Astrocyte (in vitro differentiated cells and primary cell): ENCODE measurements at regions not wholly inside any gene's neighbourhood (a gene's known extent, or its start where the extent isn't known, plus 50 kb on each side); places are given as distances from the start of the nearest gene placed in this dataset.
"Not testable (repeated sequence)": the region's sequence is repeated elsewhere in the genome, so short reads cannot be mapped to it uniquely, and the experiment has no call there.

Experiments used
- DNase-seq: peaks from one replicate; pipeline ENCODE4 v3.0.0-alpha.2; 2010; ENCODE audit warnings: low read depth
- FAIRE-seq: peaks from 2 replicates; lab custom pipeline; 2011; peaks lifted over from hg19 to GRCh38; lab: Jason Lieb, UNC
- H2AFZ ChIP-seq: 2 replicates; pipeline ENCODE4 v1.6.0; 2012; ENCODE audit warnings: low read depth, low read length, inconsistent platforms
- H3K27ac ChIP-seq: 2 replicates; pipeline ENCODE4 v1.5.1; 2011; ENCODE audit warnings: low read depth, low read length, inconsistent platforms
- H3K27me3 ChIP-seq: 2 replicates; pipeline ENCODE4 v1.6.0; 2011; ENCODE audit warnings: low read length, inconsistent platforms; ENCODE audit not compliant: insufficient read depth
- H3K36me3 ChIP-seq: 2 replicates; pipeline ENCODE4 v1.5.1; 2011; ENCODE audit warnings: low read length, inconsistent platforms; ENCODE audit not compliant: insufficient read depth
- H3K4me1 ChIP-seq: 2 replicates; pipeline ENCODE4 v1.5.1; 2011; ENCODE audit warnings: low read length, inconsistent platforms; ENCODE audit not compliant: insufficient read depth
- H3K4me2 ChIP-seq: 2 replicates; pipeline ENCODE4 v1.6.0; 2012; ENCODE audit warnings: low read length, inconsistent platforms
- H3K4me3 ChIP-seq: 2 replicates; pipeline ENCODE4 v1.5.1; 2011; ENCODE audit warnings: low read depth, mild to moderate bottlenecking, low read length, inconsistent platforms; ENCODE audit not compliant: insufficient read depth
- H3K79me2 ChIP-seq: 2 replicates; pipeline ENCODE4 v1.6.0; 2012; ENCODE audit warnings: mild to moderate bottlenecking, low read length, inconsistent platforms; ENCODE audit not compliant: insufficient read depth
- H3K9ac ChIP-seq: 2 replicates; pipeline ENCODE4 v1.6.0; 2012; ENCODE audit warnings: mild to moderate bottlenecking, low read length, inconsistent platforms
- H3K9me3 ChIP-seq: 2 replicates; pipeline ENCODE4 v1.5.1; 2012; ENCODE audit warnings: low read depth, mild to moderate bottlenecking, low read length, inconsistent platforms; ENCODE audit not compliant: insufficient read depth
- H4K20me1 ChIP-seq: 2 replicates; pipeline ENCODE4 v1.6.0; 2012; ENCODE audit warnings: low read length, inconsistent platforms; ENCODE audit not compliant: insufficient read depth
- H3K27ac Mint-ChIP-seq: one replicate; pipeline ENCODE4 v1.8.0; 2021; ENCODE audit warnings: mild to moderate bottlenecking, mixed read lengths; ENCODE audit not compliant: unreplicated experiment
- H3K27me3 Mint-ChIP-seq: one replicate; pipeline ENCODE4 v1.8.0; 2021; ENCODE audit warnings: low read depth, mixed read lengths; ENCODE audit not compliant: unreplicated experiment
- H3K36me3 Mint-ChIP-seq: one replicate; pipeline ENCODE4 v1.8.0; 2021; ENCODE audit warnings: low read depth, mixed read lengths; ENCODE audit not compliant: unreplicated experiment
- H3K4me1 Mint-ChIP-seq: one replicate; pipeline ENCODE4 v1.8.0; 2021; ENCODE audit warnings: low read depth, mixed read lengths; ENCODE audit not compliant: unreplicated experiment
- H3K4me3 Mint-ChIP-seq: one replicate; pipeline ENCODE4 v1.8.0; 2021; ENCODE audit warnings: mild to moderate bottlenecking, moderate library complexity, mixed read lengths; ENCODE audit not compliant: unreplicated experiment
- H3K9me3 Mint-ChIP-seq: one replicate; pipeline ENCODE4 v1.8.0; 2021; ENCODE audit warnings: mild to moderate bottlenecking, mixed read lengths; ENCODE audit not compliant: unreplicated experiment
- CTCF ChIP-seq: IDR thresholded peaks from 2 replicates; pipeline ENCODE4 v1.5.1; 2011; ENCODE audit warnings: low read depth, mild to moderate bottlenecking, inconsistent platforms, low read length, moderate library complexity; ENCODE audit not compliant: insufficient read depth
- EZH2 ChIP-seq: IDR thresholded peaks from 2 replicates; pipeline ENCODE4 v1.6.1; 2012; ENCODE audit warnings: mild to moderate bottlenecking, low read length, inconsistent platforms; ENCODE audit not compliant: insufficient read depth

GRCh38 chr2:106322281-106322680 is 128.2 kb upstream of the UXS1 start:
- H3K27ac ChIP-seq: no peak overlapping the region
- Mint-ChIP-seq H3K9me3 (peaks cover 2% of the 10 kb centered on the region), H3K4me1 (no peaks in the 10 kb centered on the region), H3K4me3 (no peak overlapping the region), H3K27me3 (peaks cover 6% of the 10 kb centered on the region), H3K36me3 (no peaks in the 10 kb centered on the region), H3K27ac (no peak overlapping the region)
- TF ChIP-seq EZH2 (no peak), CTCF (no peak)
- H3K36me3 ChIP-seq: no peaks in the 10 kb centered on the region
- H3K79me2 ChIP-seq: no peaks in the 10 kb centered on the region
- DNase-seq (no peak), FAIRE-seq (no peak)
- no peaks in the 10 kb centered on the region for H4K20me1 ChIP-seq
- H3K4me3 ChIP-seq: no peak overlapping the region
- H2AFZ ChIP-seq: no peak overlapping the region
- no peaks in the 10 kb centered on the region for H3K4me1 ChIP-seq
- peaks cover 3% of the 10 kb centered on the region for H3K9me3 ChIP-seq
- H3K27me3 ChIP-seq: peaks cover 2% of the 10 kb centered on the region
- no peak overlapping the region for H3K4me2 ChIP-seq
- H3K9ac ChIP-seq: no peak overlapping the region

- not testable (repeated sequence) for H3K4me1 Mint-ChIP-seq, H3K27ac Mint-ChIP-seq, DNase-seq, H4K20me1 ChIP-seq, H3K36me3 ChIP-seq, H3K9me3 Mint-ChIP-seq, H3K79me2 ChIP-seq, H3K9me3 ChIP-seq, H3K4me3 ChIP-seq, H3K27me3 ChIP-seq, H3K9ac ChIP-seq, H3K36me3 Mint-ChIP-seq, H3K27ac ChIP-seq, H3K27me3 Mint-ChIP-seq, H3K4me3 Mint-ChIP-seq, H2AFZ ChIP-seq, H3K4me1 ChIP-seq, FAIRE-seq, H3K4me2 ChIP-seq
Measured at GRCh38 chr2:106320439-106320838, 126.3 kb upstream of the UXS1 start.

- H2AFZ ChIP-seq: no peak overlapping the region
- H3K4me3 ChIP-seq: no peak overlapping the region
- H3K4me1 ChIP-seq: no peaks in the 10 kb centered on the region
- H3K27ac ChIP-seq: no peak overlapping the region
- no peak overlapping the region for H3K9ac ChIP-seq
- Mint-ChIP-seq H3K4me3 (no peak overlapping the region), H3K4me1 (no peaks in the 10 kb centered on the region), H3K27ac (no peak overlapping the region), H3K9me3 (no peaks in the 10 kb centered on the region), H3K27me3 (no peaks in the 10 kb centered on the region), H3K36me3 (no peaks in the 10 kb centered on the region)
- TF ChIP-seq CTCF (no peak), EZH2 (no peak)
- no peaks in the 10 kb centered on the region for H4K20me1 ChIP-seq
- FAIRE-seq: no peak
- DNase-seq: no peak
- no peaks in the 10 kb centered on the region for H3K36me3 ChIP-seq
- H3K79me2 ChIP-seq: no peaks in the 10 kb centered on the region
- H3K4me2 ChIP-seq: no peak overlapping the region
- H3K27me3 ChIP-seq: no peaks in the 10 kb centered on the region
- H3K9me3 ChIP-seq: peaks cover 3% of the 10 kb centered on the region
Measured at GRCh38 chr2:106316915-106317314, 122.8 kb upstream of the UXS1 start.
